Hepatocyte (in vitro differentiated cells): ENCODE measurements at regions not wholly inside any gene's neighbourhood (a gene's known extent, or its start where the extent isn't known, plus 50 kb on each side); places are given as distances from the start of the nearest gene placed in this dataset.
A peak's percentile ranks its signal among the peaks of the same experiment; 100 is the strongest.

Experiments
- DNase-seq: peaks from one replicate; pipeline ENCODE4 v3.0.0-alpha.2; 2016; ENCODE audit warnings: low spot score
- H2AFZ ChIP-seq: fragments of 200-600 bp; sonication (generic); 2 replicates; pipeline ENCODE4 v1.6.0; 2016; ENCODE audit warnings: antibody characterized with exemption, mild to moderate bottlenecking
- H3K27ac ChIP-seq: fragments of 200-600 bp; sonication (generic); 2 replicates; pipeline ENCODE4 v1.5.1; 2016; ENCODE audit warnings: mild to moderate bottlenecking
- H3K27me3 ChIP-seq: fragments of 200-600 bp; sonication (generic); 2 replicates; pipeline ENCODE4 v1.6.1; 2016
- H3K36me3 ChIP-seq: fragments of 200-600 bp; sonication (generic); replicated peaks from 2 replicates; pipeline ENCODE4 v1.5.1; 2016; ENCODE audit warnings: low read depth; ENCODE audit not compliant: insufficient read depth
- H3K4me1 ChIP-seq: fragments of 200-600 bp; sonication (generic); 2 replicates; pipeline ENCODE4 v1.5.1; 2016; ENCODE audit warnings: mild to moderate bottlenecking, moderate library complexity; ENCODE audit not compliant: insufficient read depth
- H3K4me2 ChIP-seq: fragments of 200-600 bp; sonication (generic); 2 replicates; pipeline ENCODE4 v1.6.0; 2016
- H3K4me3 ChIP-seq: fragments of 200-600 bp; sonication (generic); 2 replicates; pipeline ENCODE4 v1.5.1; 2016; ENCODE audit warnings: mild to moderate bottlenecking
- H3K79me2 ChIP-seq: fragments of 200-600 bp; sonication (generic); 2 replicates; pipeline ENCODE4 v1.6.0; 2017; ENCODE audit warnings: mild to moderate bottlenecking
- H3K9me2 ChIP-seq: fragments of 200-600 bp; sonication (generic); replicated peaks from 2 replicates; pipeline ENCODE4 v1.6.0; 2017; ENCODE audit warnings: mild to moderate bottlenecking; ENCODE audit not compliant: insufficient read depth
- H3K9me3 ChIP-seq: fragments of 200-600 bp; sonication (generic); 2 replicates; pipeline ENCODE4 v1.5.1; 2016; ENCODE audit warnings: low read depth, mild to moderate bottlenecking
- H4K20me1 ChIP-seq: fragments of 200-600 bp; sonication (generic); 2 replicates; pipeline ENCODE4 v1.6.0; 2016; ENCODE audit warnings: mild to moderate bottlenecking; ENCODE audit not compliant: insufficient read depth, poor library complexity, severe bottlenecking
- EZH2 ChIP-seq: fragments of 200-600 bp; sonication (generic); IDR thresholded peaks from 2 replicates; pipeline ENCODE4 v1.6.1; 2016; ENCODE audit warnings: antibody characterized with exemption, mild to moderate bottlenecking, borderline replicate concordance
- EZH2phosphoT487 ChIP-seq: fragments of 200-600 bp; sonication (generic); IDR thresholded peaks from one replicate; pipeline ENCODE4 v1.6.1; 2018; ENCODE audit warnings: antibody characterized with exemption, mild to moderate bottlenecking, low read depth, moderate library complexity; ENCODE audit not compliant: unreplicated experiment, severe bottlenecking
- WGBS: methylation state at CpG from one replicate; pipeline ENCODE4 v1.1.6; 2016; ENCODE audit warnings: low lambda C conversion rate; ENCODE audit errors: missing lambda C conversion rate; 5-methylcytosine and 5-hydroxymethylcytosine counted together
- TF ChIP-seq, protein P1 (sequence below): fragments of 200-600 bp; sonication (generic); IDR thresholded peaks from 2 replicates; pipeline ENCODE4 v1.5.1; 2016; ENCODE audit warnings: antibody characterized with exemption, mild to moderate bottlenecking; ENCODE audit not compliant: poor library complexity

DNA sequence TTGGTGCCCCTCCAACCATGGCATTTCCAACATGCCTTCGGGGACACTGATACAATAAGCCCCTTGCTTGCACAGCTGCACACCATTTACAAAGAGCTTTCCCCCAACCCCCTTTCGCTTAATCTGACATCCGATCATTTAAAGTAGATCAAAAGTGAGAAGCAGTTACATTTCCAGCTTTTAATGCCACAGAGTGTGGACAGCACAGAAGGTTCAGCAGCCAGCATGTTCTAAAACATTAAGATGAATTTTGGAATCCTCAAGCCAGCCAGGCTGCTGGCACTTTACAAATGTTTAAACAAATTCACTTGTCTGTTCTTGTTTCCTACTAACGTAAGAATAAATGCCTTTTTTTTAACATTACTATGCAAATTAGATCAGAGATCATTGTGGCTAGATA, 284.4 kb upstream of the LDB2 start:
- no peaks in the 10 kb centered on the region for H3K27me3 ChIP-seq
- H3K4me1 ChIP-seq: no peaks in the 10 kb centered on the region
- 71% methylated on average over 4 of the region's 4 CpGs for WGBS
- H4K20me1 ChIP-seq: no peaks in the 10 kb centered on the region
- H3K79me2 ChIP-seq: no peaks in the 10 kb centered on the region
- no peak overlapping the region for H3K4me2 ChIP-seq
- no peaks in the 10 kb centered on the region for H3K9me3 ChIP-seq
- H3K27ac ChIP-seq: no peak overlapping the region
- H3K9me2 ChIP-seq: no peaks in the 10 kb centered on the region
- no peaks in the 10 kb centered on the region for H3K36me3 ChIP-seq
- no peak overlapping the region for H2AFZ ChIP-seq
- no peak for DNase-seq
- no peak overlapping the region for H3K4me3 ChIP-seq
- TF ChIP-seq EZH2phosphoT487: no peak
- TF ChIP-seq, protein P1, sequence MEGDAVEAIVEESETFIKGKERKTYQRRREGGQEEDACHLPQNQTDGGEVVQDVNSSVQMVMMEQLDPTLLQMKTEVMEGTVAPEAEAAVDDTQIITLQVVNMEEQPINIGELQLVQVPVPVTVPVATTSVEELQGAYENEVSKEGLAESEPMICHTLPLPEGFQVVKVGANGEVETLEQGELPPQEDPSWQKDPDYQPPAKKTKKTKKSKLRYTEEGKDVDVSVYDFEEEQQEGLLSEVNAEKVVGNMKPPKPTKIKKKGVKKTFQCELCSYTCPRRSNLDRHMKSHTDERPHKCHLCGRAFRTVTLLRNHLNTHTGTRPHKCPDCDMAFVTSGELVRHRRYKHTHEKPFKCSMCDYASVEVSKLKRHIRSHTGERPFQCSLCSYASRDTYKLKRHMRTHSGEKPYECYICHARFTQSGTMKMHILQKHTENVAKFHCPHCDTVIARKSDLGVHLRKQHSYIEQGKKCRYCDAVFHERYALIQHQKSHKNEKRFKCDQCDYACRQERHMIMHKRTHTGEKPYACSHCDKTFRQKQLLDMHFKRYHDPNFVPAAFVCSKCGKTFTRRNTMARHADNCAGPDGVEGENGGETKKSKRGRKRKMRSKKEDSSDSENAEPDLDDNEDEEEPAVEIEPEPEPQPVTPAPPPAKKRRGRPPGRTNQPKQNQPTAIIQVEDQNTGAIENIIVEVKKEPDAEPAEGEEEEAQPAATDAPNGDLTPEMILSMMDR: no peak
- TF ChIP-seq EZH2: no peak

DNA sequence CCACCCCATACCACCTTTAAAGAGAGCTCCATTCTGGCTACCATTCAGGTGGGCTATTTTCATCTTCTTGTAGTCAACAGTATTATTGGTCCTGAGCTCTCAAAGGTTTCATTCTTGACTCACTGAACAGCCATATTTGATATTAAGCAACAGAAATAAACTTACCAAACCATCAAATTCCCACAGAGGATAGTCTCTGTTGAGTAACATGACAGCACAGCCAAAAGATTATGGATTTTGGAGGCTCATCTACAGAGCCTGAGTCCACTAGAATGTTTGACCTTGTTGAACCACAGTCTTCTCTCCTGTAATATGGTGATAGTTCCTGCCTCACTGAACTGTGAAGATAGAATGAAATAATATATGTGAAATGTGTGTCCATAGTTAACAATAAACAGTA, 276.3 kb upstream of the LDB2 start:
- TF ChIP-seq EZH2 (no peak), EZH2phosphoT487 (no peak)
- TF ChIP-seq, protein P1: no peak
- Histone ChIP-seq H2AFZ (no peak overlapping the region), H3K36me3 (no peaks in the 10 kb centered on the region), H3K4me3 (no peak overlapping the region), H3K9me2 (no peaks in the 10 kb centered on the region), H3K27me3 (no peaks in the 10 kb centered on the region), H3K79me2 (no peaks in the 10 kb centered on the region), H3K4me1 (no peaks in the 10 kb centered on the region), H3K27ac (no peak overlapping the region), H4K20me1 (no peaks in the 10 kb centered on the region), H3K9me3 (no peaks in the 10 kb centered on the region), H3K4me2 (no peak overlapping the region)
- DNase-seq: no peak

DNA sequence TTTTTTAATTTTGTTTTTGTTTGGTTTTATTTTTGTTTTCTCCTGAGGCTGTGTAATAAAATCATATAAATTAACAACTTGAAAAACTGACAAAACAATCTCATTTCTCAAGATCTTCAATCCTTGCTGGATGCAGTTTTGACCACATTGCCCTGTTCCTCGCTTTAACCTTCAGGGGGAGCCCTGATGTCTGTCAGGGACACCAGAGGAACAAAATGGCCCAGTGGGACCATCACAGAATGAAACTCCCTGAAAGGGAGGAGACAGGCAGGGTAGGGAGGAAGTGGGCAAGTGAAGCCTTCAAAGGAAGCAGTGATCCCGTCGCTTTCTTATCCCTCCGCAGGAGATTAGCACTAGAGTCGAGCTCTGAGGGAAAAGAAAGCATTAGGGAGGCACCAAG, 274.9 kb upstream of the LDB2 start:
- Histone ChIP-seq H2AFZ (no peak overlapping the region), H4K20me1 (no peaks in the 10 kb centered on the region), H3K9me3 (no peaks in the 10 kb centered on the region), H3K9me2 (no peaks in the 10 kb centered on the region), H3K4me2 (no peak overlapping the region), H3K4me1 (no peaks in the 10 kb centered on the region), H3K27me3 (no peaks in the 10 kb centered on the region), H3K4me3 (no peak overlapping the region), H3K79me2 (no peaks in the 10 kb centered on the region), H3K36me3 (no peaks in the 10 kb centered on the region), H3K27ac (no peak overlapping the region)
- no peak for DNase-seq
- TF ChIP-seq, protein P1: peak; percentile 17
- no peak for TF ChIP-seq EZH2phosphoT487
- 45% methylated on average over 5 of the region's 5 CpGs for WGBS

DNA sequence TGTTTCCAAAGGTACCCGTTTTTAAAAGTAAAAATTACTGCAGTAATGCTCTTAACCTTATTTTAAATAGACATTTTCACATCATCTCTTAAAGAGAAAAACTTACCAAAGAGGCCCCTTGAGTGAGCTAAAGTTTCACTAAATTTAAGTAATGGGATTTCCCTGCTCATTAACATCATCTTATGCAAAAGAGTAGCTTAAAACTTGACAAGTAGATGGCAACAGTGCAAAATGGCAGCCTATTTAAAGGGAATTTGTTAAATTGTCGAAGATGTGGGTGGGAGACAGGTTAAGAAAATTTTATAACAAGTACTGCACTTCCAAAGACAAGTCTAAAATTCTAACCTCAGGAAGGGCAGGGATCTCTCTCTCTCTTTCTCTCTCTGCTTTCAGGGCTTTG, 271.7 kb upstream of the LDB2 start:
- no peak for DNase-seq
- no peaks in the 10 kb centered on the region for H3K79me2 ChIP-seq
- H2AFZ ChIP-seq: peak overlapping the region; percentile 8
- H3K9me2 ChIP-seq: no peaks in the 10 kb centered on the region
- H4K20me1 ChIP-seq: no peaks in the 10 kb centered on the region
- TF ChIP-seq EZH2phosphoT487 (no peak), EZH2 (no peak)
- TF ChIP-seq, protein P1: no peak
- no peak overlapping the region for H3K27ac ChIP-seq
- H3K4me3 ChIP-seq: no peak overlapping the region
- no peaks in the 10 kb centered on the region for H3K27me3 ChIP-seq
- H3K9me3 ChIP-seq: no peaks in the 10 kb centered on the region
- H3K4me1 ChIP-seq: peaks cover 6% of the 10 kb centered on the region
- no peak overlapping the region for H3K4me2 ChIP-seq
- H3K36me3 ChIP-seq: no peaks in the 10 kb centered on the region
- 62% methylated on average over 2 of the region's 2 CpGs for WGBS
